ENCODE measurements at regions not wholly inside any gene's neighbourhood (a gene's known extent, or its start where the extent isn't known, plus 50 kb on each side); places are given as distances from the start of the nearest gene placed in this dataset.

DNA sequence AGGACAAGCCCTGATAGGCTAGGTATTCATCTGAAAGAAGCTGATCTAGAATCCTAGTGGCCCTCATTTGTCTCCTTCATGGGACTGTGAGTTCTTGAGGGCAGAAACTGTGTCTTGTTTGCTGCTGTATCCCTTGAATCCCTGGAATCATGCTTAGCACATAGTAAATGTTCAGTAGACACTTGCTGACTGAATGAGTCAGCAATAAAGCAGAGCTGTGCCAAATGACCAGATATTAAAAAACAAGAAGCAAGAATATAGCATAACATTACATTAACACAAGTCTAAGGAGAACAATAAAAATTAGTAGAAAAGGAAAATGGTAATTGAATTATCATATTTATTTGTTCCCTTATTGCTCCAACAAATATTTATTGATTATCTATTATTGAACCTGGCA, 420.5 kb downstream of the ZSWIM6 start:
- intact Hi-C loops (cut with micrococcal nuclease; ENCODE audit: unreplicated experiment) = no loop called here
- Mint-ChIP-seq H3K9me3 (ENCODE audit: low read depth, unreplicated experiment) (peaks cover 4% of the 10 kb centered on the region), H3K27ac (ENCODE audit: unreplicated experiment) (no peak overlapping the region), H3K36me3 (ENCODE audit: insufficient read depth, unreplicated experiment) (no peaks in the 10 kb centered on the region), H3K27me3 (ENCODE audit: unreplicated experiment) (peaks cover 7% of the 10 kb centered on the region), H3K4me3 (ENCODE audit: low read depth, unreplicated experiment) (no peak overlapping the region), H3K4me1 (ENCODE audit: low read depth, unreplicated experiment) (no peaks in the 10 kb centered on the region)
- TF ChIP-seq, protein P1, sequence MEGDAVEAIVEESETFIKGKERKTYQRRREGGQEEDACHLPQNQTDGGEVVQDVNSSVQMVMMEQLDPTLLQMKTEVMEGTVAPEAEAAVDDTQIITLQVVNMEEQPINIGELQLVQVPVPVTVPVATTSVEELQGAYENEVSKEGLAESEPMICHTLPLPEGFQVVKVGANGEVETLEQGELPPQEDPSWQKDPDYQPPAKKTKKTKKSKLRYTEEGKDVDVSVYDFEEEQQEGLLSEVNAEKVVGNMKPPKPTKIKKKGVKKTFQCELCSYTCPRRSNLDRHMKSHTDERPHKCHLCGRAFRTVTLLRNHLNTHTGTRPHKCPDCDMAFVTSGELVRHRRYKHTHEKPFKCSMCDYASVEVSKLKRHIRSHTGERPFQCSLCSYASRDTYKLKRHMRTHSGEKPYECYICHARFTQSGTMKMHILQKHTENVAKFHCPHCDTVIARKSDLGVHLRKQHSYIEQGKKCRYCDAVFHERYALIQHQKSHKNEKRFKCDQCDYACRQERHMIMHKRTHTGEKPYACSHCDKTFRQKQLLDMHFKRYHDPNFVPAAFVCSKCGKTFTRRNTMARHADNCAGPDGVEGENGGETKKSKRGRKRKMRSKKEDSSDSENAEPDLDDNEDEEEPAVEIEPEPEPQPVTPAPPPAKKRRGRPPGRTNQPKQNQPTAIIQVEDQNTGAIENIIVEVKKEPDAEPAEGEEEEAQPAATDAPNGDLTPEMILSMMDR (IDR thresholded peaks at IDR 0.05; ENCODE audit: unreplicated experiment) = no peak
- CTCF ChIA-PET = no interaction called here
- DNase-seq = no peak
- BruUV-seq (replicated peaks) = no TSS peak

DNA sequence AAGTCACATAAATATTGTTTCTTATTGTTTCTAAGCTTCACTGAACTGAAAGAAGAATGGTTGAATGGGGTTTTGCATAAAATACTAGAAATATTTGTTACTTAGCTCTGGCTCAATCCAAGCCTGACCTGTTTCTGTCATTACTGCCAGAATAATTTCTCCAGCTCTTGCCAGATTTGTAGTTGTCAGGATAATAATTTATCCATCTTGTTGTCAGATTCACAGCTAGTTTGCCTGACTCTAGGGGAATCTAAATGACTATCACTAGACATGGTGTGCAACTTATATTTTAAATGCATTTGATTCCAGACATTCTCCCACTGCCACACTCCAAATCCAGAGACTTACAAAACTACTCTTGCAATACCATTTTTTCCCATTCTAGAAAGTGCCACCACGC, 422.7 kb downstream of the ZSWIM6 start:
- CTCF ChIA-PET = no interaction called here
- TF ChIP-seq, protein P1 (IDR thresholded peaks at IDR 0.05; ENCODE audit: unreplicated experiment) = no peak
- DNase-seq = no peak
- Mint-ChIP-seq H3K4me1 (ENCODE audit: low read depth, unreplicated experiment) (no peaks in the 10 kb centered on the region), H3K4me3 (ENCODE audit: low read depth, unreplicated experiment) (no peak overlapping the region), H3K36me3 (ENCODE audit: insufficient read depth, unreplicated experiment) (no peaks in the 10 kb centered on the region), H3K27me3 (ENCODE audit: unreplicated experiment) (peaks cover 7% of the 10 kb centered on the region), H3K27ac (ENCODE audit: unreplicated experiment) (no peak overlapping the region), H3K9me3 (ENCODE audit: low read depth, unreplicated experiment) (peaks cover 4% of the 10 kb centered on the region)
- intact Hi-C loops (cut with micrococcal nuclease; ENCODE audit: unreplicated experiment) = no loop called here
- BruUV-seq (replicated peaks) = no TSS peak

DNA sequence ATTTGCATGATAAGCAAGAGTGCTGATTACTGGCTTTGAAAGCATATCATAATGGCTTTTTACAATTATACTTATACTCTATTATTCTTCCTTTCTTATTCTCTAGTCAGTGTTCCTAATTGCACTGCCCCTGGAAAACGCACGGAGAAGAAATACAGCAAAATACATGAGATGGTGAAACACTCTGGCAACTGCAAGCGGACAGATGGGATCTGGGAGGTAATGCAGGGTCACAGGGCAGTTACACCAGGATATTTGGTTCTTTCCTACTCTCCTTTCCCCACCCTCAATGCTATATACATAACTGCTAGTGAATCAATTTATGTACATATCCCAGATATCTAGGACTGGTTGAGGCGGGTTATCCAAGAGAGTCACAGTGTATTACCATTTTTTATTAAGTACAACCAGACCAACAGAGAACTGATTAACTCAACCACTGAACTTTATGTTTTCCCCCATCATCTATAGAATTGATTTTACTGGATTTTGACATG, 423.7 kb downstream of the ZSWIM6 start:
- Mint-ChIP-seq H3K4me3 (ENCODE audit: low read depth, unreplicated experiment) (no peak overlapping the region), H3K9me3 (ENCODE audit: low read depth, unreplicated experiment) (no peaks in the 10 kb centered on the region), H3K27ac (ENCODE audit: unreplicated experiment) (no peak overlapping the region), H3K4me1 (ENCODE audit: low read depth, unreplicated experiment) (no peaks in the 10 kb centered on the region), H3K27me3 (ENCODE audit: unreplicated experiment) (no peaks in the 10 kb centered on the region), H3K36me3 (ENCODE audit: insufficient read depth, unreplicated experiment) (no peaks in the 10 kb centered on the region)
- DNase-seq = no peak
- BruUV-seq (replicated peaks) = no TSS peak
- intact Hi-C loops (cut with micrococcal nuclease; ENCODE audit: unreplicated experiment) = no loop called here
- CTCF ChIA-PET = no interaction called here
- TF ChIP-seq, protein P1 (IDR thresholded peaks at IDR 0.05; ENCODE audit: unreplicated experiment) = no peak

DNA sequence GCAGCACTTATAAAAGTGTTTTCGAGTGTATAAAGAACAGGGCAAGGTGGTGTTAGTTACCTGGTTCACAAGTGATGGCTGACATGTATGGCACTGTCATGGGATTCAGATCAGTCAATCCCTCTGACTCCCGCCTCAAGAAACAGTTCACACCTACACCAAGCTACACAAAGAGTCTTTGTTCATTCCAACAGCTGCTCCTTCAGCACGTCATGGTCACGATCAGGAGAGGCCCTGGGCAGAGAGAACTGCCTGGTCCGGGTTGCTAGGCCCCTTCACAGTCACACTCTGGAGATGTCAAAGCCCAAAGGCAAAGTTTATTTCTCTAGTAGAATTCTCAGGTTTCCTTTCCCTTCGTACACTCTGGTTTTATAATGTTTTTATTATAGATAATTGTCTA, 426.7 kb downstream of the ZSWIM6 start:
- Mint-ChIP-seq H3K4me3 (ENCODE audit: low read depth, unreplicated experiment) (no peak overlapping the region), H3K27ac (ENCODE audit: unreplicated experiment) (no peak overlapping the region), H3K9me3 (ENCODE audit: low read depth, unreplicated experiment) (no peaks in the 10 kb centered on the region), H3K4me1 (ENCODE audit: low read depth, unreplicated experiment) (no peaks in the 10 kb centered on the region), H3K36me3 (ENCODE audit: insufficient read depth, unreplicated experiment) (no peaks in the 10 kb centered on the region), H3K27me3 (ENCODE audit: unreplicated experiment) (no peaks in the 10 kb centered on the region)
- TF ChIP-seq, protein P1 (IDR thresholded peaks at IDR 0.05; ENCODE audit: unreplicated experiment) = no peak
- no TSS peak for BruUV-seq (replicated peaks)
- CTCF ChIA-PET = no interaction called here
- no peak for DNase-seq
- intact Hi-C loops (cut with micrococcal nuclease; ENCODE audit: unreplicated experiment) = no loop called here
